Suprapubic skin (tissue), 4 donors: ENCODE measurements at regions not wholly inside any gene's neighbourhood (a gene's known extent, or its start where the extent isn't known, plus 50 kb on each side); places are given as distances from the start of the nearest gene placed in this dataset.

Source experiments
- DNase-seq, 2 donors: peaks; one replicate each; pipeline ENCODE4 v3.0.0-alpha.2; 2019; ENCODE audit warnings: low spot score in 2 of 2
- H3K27ac ChIP-seq: fragments of 200-600 bp; sonication (generic); one replicate; pipeline ENCODE4 v1.5.1; 2019
- H3K27me3 ChIP-seq: fragments of 200-600 bp; sonication (generic); one replicate; pipeline ENCODE4 v1.5.1; 2019
- H3K36me3 ChIP-seq: fragments of 200-600 bp; sonication (generic); one replicate; pipeline ENCODE4 v1.5.1; 2019
- H3K4me1 ChIP-seq: fragments of 200-600 bp; sonication (generic); one replicate; pipeline ENCODE4 v1.5.1; 2019
- H3K4me3 ChIP-seq: fragments of 200-600 bp; sonication (generic); one replicate; pipeline ENCODE4 v1.5.1; 2019; ENCODE audit warnings: mild to moderate bottlenecking
- H3K9me3 ChIP-seq: fragments of 200-600 bp; sonication (generic); one replicate; pipeline ENCODE4 v1.5.1; 2019
- EP300 ChIP-seq: sonication (generic); formaldehyde crosslinking; IDR thresholded peaks from one replicate; pipeline ENCODE4 v1.6.1; 2017; ENCODE audit warnings: antibody characterized with exemption
- POLR2A ChIP-seq, 2 donors: fragments of 450-650 bp; IDR thresholded peaks; one replicate each; pipeline ENCODE4 v1.6.1; 2017; ENCODE audit warnings: antibody characterized with exemption in 2 of 2, mild to moderate bottlenecking in 2 of 2, moderate library complexity in 2 of 2
- POLR2AphosphoS5 ChIP-seq, 3 donors: sonication (generic); formaldehyde crosslinking; IDR thresholded peaks; one replicate each; pipeline ENCODE4 v1.6.1; 2017; ENCODE audit warnings: antibody characterized with exemption in 3 of 3
- WGBS: methylation state at CpG from one replicate; pipeline ENCODE4 v1.1.5; 2018; 5-methylcytosine and 5-hydroxymethylcytosine counted together
- TF ChIP-seq, protein P1 (sequence below), 2 donors: fragments of 200-600 bp in 1 of 2; fragments of 450-650 bp in 1 of 2; sonication (generic) in 1 of 2; IDR thresholded peaks; one replicate each; pipeline ENCODE4 v1.5.1; 2016 to 2019; ENCODE audit warnings: antibody characterized with exemption in 2 of 2, mild to moderate bottlenecking in 1 of 2, moderate library complexity in 1 of 2

DNA sequence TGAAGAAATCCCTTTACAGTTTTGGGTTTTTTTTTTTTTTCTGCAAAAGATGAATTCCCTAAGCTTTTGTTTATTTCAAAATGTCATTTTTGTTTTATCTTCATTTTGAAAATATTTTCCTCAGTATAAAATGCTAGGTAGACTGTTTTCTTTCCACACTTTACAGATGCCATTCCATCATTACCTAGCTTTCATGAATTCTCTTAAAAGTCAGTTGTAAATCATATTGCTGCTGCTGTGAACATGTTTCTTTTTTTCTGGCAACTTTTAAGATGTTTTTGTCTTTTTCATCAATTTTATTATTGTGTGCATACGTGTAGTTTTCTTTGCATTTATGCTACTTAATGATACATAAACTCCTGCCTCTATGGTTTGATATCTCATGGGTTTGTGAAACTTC, 168.3 kb downstream of the FAXC start:
- Histone ChIP-seq H3K36me3 (no peaks in the 10 kb centered on the region), H3K27me3 (no peaks in the 10 kb centered on the region), H3K4me1 (no peaks in the 10 kb centered on the region), H3K9me3 (peaks cover 4% of the 10 kb centered on the region), H3K4me3 (no peak overlapping the region), H3K27ac (no peak overlapping the region)
- DNase-seq = no peak
- TF ChIP-seq POLR2AphosphoS5 (IDR thresholded peaks at IDR 0.05) (no peak), EP300 (no peak), POLR2A (IDR thresholded peaks at IDR 0.05) (no peak)
- TF ChIP-seq, protein P1, sequence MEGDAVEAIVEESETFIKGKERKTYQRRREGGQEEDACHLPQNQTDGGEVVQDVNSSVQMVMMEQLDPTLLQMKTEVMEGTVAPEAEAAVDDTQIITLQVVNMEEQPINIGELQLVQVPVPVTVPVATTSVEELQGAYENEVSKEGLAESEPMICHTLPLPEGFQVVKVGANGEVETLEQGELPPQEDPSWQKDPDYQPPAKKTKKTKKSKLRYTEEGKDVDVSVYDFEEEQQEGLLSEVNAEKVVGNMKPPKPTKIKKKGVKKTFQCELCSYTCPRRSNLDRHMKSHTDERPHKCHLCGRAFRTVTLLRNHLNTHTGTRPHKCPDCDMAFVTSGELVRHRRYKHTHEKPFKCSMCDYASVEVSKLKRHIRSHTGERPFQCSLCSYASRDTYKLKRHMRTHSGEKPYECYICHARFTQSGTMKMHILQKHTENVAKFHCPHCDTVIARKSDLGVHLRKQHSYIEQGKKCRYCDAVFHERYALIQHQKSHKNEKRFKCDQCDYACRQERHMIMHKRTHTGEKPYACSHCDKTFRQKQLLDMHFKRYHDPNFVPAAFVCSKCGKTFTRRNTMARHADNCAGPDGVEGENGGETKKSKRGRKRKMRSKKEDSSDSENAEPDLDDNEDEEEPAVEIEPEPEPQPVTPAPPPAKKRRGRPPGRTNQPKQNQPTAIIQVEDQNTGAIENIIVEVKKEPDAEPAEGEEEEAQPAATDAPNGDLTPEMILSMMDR (IDR thresholded peaks at IDR 0.05) = no peak
- WGBS = 84% methylated on average over 1 of the region's 1 CpG

DNA sequence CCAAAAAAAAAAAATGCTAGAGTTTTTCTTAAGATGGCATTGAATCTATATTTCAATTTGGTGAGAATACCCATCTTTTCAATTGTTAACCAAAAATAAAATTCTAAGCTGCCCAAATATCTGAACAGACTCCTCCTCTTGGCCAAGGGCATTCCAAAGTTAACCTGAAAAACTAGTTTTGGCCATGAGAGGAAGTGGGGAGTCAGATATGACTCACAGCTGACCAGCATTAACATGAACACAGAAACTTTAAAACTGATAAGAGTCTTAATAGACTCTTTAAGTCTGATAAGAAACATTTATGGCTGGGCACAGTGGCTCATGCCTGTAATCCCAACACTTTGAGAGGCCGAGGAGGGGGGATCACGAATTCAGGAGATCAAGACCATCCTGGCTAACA, 171.3 kb downstream of the FAXC start:
- TF ChIP-seq POLR2AphosphoS5 (IDR thresholded peaks at IDR 0.05) = no peak
- TF ChIP-seq POLR2A (IDR thresholded peaks at IDR 0.05) = no peak
- no peak for TF ChIP-seq EP300
- TF ChIP-seq, protein P1 (IDR thresholded peaks at IDR 0.05) = no peak
- Histone ChIP-seq H3K4me3 (no peak overlapping the region), H3K9me3 (peaks cover 4% of the 10 kb centered on the region), H3K27ac (no peak overlapping the region), H3K36me3 (no peaks in the 10 kb centered on the region), H3K27me3 (no peaks in the 10 kb centered on the region), H3K4me1 (no peaks in the 10 kb centered on the region)
- no peak for DNase-seq
- 63% methylated on average over 2 of the region's 2 CpGs for WGBS

DNA sequence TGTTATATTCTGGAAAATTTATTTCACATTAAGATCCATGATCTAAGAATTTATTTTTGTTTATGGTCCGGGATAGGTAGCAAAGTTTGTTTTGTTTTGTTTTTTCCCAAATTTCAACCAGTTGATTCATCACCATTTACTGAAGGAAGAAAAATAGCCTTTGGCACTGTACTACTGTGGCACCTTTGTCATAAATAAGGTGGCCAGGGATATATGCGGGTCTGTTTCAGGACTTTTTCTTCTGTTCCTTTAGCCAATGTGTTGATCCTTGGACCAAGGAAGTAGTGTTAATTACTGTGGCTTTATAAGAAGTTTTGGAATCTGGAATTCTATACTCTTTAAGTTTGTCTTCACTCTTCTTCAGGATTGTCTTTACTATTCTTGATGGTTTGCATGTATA, 171.7 kb downstream of the FAXC start:
- WGBS = 90% methylated on average over 2 of the region's 2 CpGs
- TF ChIP-seq POLR2A (IDR thresholded peaks at IDR 0.05) (no peak), POLR2AphosphoS5 (IDR thresholded peaks at IDR 0.05) (no peak), EP300 (no peak)
- TF ChIP-seq, protein P1 (IDR thresholded peaks at IDR 0.05) = no peak
- H3K9me3 ChIP-seq = peaks cover 4% of the 10 kb centered on the region
- no peaks in the 10 kb centered on the region for H3K36me3 ChIP-seq
- H3K4me1 ChIP-seq = no peaks in the 10 kb centered on the region
- no peak overlapping the region for H3K4me3 ChIP-seq
- H3K27ac ChIP-seq = no peak overlapping the region
- no peaks in the 10 kb centered on the region for H3K27me3 ChIP-seq
- DNase-seq = no peak

DNA sequence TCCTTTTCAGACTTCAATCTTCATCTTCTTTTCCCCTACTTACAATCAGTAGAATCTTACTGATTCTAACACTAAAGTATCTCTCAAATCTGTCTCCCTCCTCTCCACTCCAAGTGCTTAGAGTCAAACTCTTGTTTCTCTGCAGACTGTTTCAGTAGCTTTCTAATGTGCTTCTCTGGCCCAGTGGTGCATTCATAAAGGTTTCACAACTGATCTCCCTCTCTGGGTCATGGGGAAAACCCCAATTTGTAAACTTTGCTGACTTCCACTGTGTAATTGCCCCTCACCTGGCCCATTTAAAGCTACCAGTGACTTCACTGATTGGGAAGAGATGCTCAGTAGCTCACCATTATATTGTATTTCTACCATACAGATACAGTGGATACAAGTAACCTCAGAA, 183.6 kb downstream of the FAXC start:
- TF ChIP-seq, protein P1 (IDR thresholded peaks at IDR 0.05) = no peak
- TF ChIP-seq POLR2A (IDR thresholded peaks at IDR 0.05) (no peak), EP300 (no peak), POLR2AphosphoS5 (IDR thresholded peaks at IDR 0.05) (no peak)

DNA sequence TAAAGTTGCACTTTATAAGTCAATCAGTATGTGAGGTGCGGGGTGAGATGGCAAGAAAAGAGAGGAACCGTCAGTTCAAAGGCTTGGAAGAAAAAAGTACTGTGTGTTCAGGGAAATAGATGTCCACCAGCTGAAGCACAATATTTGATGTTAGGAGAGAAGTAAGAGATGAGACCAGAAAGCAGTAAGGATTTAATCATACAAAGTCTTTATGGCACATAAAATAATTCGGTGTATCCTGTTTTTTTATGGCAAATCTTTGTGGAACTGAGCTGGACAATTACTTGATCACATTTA, 197.2 kb downstream of the FAXC start:
- H3K27ac ChIP-seq = no peak overlapping the region
- H3K4me3 ChIP-seq = no peak overlapping the region
- TF ChIP-seq, protein P1 (IDR thresholded peaks at IDR 0.05) = peak in 1 of 2 donors; percentile 0
- TF ChIP-seq POLR2A (IDR thresholded peaks at IDR 0.05) = no peak
- H3K36me3 ChIP-seq = no peaks in the 10 kb centered on the region
- no peaks in the 10 kb centered on the region for H3K4me1 ChIP-seq
- H3K27me3 ChIP-seq = no peaks in the 10 kb centered on the region
- 19% methylated on average over 3 of the region's 3 CpGs for WGBS
- no peak for DNase-seq
- H3K9me3 ChIP-seq = no peaks in the 10 kb centered on the region

More for the DNA sequence above, 183.6 kb downstream of the FAXC start:
- no peaks in the 10 kb centered on the region for H3K9me3 ChIP-seq
- H3K36me3 ChIP-seq = no peaks in the 10 kb centered on the region
- no peaks in the 10 kb centered on the region for H3K4me1 ChIP-seq
- H3K27ac ChIP-seq = no peak overlapping the region
- no peak for DNase-seq
- H3K4me3 ChIP-seq = no peak overlapping the region
- no peaks in the 10 kb centered on the region for H3K27me3 ChIP-seq
